GM21619 (cell line): ENCODE measurements at regions not wholly inside any gene's neighbourhood (a gene's known extent, or its start where the extent isn't known, plus 50 kb on each side); places are given as distances from the start of the nearest gene placed in this dataset.

Source experiments
- ATAC-seq: cut with Tn5 transposase; IDR thresholded peaks from one replicate; pipeline ENCODE4 v1.9.1; 2021; ENCODE audit not compliant: unreplicated experiment

- no peak for ATAC-seq
Measured at GRCh38 chr12:86838260-86838659, 582.1 kb upstream of the MGAT4C start.

DNA sequence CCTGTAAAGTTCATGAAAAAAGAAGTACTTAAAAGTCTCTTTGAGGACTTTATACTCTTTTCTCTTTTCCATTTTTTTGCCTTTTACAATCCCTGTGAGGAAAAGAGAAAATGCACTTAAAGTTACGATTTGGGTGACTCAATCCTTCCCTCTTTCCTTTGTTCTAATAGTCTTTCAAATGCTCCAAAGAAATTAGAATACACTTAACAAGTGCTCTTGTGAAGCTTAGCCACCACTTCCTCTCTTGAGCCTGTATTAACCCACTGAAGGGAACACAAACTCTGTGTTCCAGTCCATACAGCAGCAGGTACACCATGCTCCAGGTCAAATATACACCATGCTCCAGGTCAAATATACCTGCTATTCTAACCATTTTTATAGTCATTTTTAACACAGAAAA lies 581.1 kb upstream of the MGAT4C start:
- no peak for ATAC-seq

GRCh38 chr12:86834217-86834616 lies 578.0 kb upstream of the MGAT4C start:
- no peak for ATAC-seq

- no peak for ATAC-seq
Measured at GRCh38 chr12:86827409-86827808, 571.2 kb upstream of the MGAT4C start.

DNA sequence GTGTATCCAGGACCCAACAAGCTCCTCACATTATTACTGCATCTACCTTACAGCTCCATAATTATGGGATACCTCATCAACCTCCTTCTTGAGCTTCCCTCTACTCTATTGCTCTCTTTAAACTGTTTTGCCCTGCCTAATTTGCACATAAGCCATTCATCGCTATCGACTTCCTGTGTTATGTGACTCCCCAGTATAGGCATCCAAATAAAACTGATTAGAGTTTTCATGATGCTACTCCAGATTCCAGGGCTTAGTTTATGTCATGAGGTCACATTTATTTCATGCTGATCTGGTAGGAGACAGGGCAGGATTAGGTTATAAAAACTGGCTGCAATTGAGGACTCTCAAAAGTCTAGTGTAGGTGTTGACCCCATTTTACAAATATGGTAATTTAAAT lies 569.9 kb upstream of the MGAT4C start:
- ATAC-seq = no peak

DNA sequence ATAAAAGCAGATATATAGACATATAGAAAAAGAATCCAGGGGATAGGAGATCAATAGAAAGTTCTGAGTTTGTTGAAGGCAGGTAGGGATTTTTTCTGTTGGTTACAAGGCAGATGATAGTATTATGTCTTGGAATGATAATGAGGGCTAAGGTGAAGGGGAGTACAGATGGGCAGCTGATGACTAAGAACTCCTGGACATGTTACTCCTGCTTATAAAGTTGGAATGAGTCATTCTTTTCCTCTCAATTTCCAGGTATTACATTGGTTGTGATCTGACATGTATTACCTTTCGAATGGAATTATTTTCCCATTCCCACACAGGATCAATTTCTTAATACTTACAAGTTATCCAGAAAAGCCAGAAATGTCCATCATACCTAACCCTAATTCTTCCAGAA lies 545.2 kb upstream of the MGAT4C start:
- no peak for ATAC-seq

GRCh38 chr12:86799616-86800015 lies 543.4 kb upstream of the MGAT4C start:
- no peak for ATAC-seq

- ATAC-seq = no peak
Measured at GRCh38 chr12:86796550-86796949, 540.4 kb upstream of the MGAT4C start.

DNA sequence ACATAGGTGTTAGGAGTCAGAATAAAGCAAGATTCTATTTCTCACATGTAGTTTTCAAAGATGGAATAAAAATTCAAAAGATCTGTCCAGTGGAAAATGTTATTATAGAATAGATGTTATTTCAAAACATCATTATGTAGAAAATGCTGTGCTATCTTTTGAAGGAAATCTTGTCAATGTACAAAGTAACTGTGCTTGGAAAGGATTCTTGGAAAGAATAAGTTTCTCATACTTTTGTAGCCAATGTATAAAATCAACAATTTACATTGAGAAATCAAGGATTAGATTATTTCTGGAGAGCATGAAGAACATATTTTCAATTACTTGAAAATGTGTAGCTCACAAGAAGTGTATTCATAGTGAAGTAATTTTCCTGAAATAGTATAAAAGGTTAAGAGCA lies 532.5 kb upstream of the MGAT4C start:
- no peak for ATAC-seq

DNA sequence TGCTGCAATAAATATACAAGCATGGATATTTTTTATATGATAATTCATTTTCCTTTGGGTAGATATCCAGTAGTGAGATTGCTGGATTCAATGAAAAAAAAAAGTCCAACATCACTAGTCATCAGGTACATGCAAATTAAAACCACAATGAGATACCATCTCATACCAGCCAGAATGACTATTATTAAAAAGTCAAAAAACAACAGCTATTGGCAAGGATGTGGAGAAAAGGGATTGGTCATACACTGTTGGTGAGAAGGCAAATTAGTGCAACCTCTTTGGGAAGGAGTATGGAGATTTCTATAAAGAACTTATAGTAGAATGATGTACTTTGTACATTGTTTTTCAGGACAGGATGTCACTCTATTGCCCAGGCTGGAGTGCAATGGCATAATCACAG lies 531.2 kb upstream of the MGAT4C start:
- ATAC-seq = no peak

GRCh38 chr12:86777325-86777724 lies 521.1 kb upstream of the MGAT4C start:
- ATAC-seq = no peak

- no peak for ATAC-seq
Measured at GRCh38 chr12:86774841-86775388, 518.7 kb upstream of the MGAT4C start.

GRCh38 chr12:86772696-86773095 lies 516.5 kb upstream of the MGAT4C start:
- ATAC-seq = no peak

DNA sequence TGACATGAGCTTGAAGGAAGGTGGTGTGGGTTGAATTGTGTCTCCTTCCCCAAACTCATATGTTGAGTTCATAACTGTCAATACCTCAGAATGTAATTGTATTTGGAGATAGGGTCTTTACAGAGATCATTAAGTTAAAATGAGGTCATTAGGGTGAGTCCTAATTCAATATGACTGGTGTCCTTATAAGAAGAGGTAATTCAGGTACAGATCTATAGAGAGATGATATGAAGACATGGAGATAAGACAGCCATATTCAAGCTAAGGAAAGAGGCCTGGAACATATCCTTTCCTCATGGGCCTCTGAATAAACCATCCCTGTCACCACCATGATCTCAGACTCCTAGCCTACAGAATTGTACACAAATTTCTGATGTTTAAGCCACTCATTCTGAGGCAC lies 514.7 kb upstream of the MGAT4C start:
- ATAC-seq = no peak

- ATAC-seq = no peak
Measured at GRCh38 chr12:86748894-86749293, 492.7 kb upstream of the MGAT4C start.

DNA sequence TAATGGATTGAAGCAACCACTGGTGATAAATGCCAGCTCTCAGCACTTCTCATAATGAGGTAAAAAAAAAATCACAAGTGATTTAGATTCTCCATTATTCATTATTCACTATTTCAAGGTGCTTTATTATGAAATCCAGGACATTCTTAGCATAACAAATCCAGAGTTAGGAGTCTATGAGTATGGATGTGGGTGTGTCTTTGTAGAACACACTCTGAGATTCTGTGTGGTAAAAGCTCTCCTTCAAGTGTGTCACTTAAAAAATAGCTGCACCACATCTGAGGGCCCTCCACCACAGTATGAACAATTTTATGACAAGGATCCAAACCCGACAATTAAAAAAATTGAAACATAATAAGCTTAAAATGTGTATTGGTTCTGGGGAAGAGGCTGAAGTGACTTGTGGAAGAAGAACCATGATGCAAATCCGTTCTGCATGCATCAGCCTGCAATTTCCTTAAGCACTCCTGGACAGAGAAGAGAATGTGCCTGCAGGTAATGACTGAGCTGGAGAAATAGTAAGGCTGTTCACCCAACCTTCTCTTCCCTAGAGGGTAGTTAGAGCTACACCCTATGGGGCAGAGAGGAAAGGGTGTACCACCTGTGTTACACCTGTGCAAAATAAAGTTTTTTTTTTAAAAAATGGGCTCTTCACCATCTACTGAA lies 488.5 kb upstream of the MGAT4C start:
- ATAC-seq = no peak

- ATAC-seq = no peak
Measured at GRCh38 chr12:86743875-86744536, 487.8 kb upstream of the MGAT4C start.

GRCh38 chr12:86741531-86741930 lies 485.3 kb upstream of the MGAT4C start:
- no peak for ATAC-seq

DNA sequence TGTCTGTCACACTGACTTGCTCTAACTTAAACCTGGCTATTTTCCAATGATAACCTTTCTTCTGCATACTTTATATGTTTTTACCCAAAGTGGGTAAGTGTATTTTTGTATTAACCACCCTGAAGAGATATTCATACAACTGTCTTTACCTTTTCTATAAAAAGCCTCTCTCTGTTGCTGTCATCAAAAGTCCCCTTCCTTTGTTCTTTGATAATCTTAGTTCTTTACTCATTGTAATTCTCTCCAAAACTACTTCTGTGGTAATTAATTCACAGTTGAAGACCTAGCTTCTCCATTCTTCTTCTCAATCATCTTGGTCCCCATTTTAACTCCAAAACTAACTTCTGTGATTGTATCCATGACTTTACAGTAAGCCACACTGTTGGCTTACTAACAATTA lies 479.7 kb upstream of the MGAT4C start:
- no peak for ATAC-seq

DNA sequence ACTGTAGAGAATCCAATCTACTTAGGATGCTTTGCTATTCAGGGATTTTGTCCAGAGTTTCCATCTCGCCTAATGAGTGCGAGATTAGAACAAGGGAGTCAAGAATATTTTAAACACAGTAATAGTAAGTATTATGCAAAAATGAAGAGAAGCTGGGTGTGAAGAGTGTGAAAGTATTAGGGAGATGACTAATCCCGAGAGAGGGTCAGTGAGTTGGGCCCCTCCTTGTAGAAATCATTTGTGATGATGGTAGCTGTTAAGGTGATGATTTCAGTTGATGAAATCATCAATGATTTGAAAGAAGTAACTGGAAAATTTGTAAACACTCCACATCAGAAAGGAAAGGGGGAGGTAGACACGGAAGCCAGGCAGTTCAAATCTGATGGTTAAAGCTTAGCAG lies 478.9 kb upstream of the MGAT4C start:
- no peak for ATAC-seq

DNA sequence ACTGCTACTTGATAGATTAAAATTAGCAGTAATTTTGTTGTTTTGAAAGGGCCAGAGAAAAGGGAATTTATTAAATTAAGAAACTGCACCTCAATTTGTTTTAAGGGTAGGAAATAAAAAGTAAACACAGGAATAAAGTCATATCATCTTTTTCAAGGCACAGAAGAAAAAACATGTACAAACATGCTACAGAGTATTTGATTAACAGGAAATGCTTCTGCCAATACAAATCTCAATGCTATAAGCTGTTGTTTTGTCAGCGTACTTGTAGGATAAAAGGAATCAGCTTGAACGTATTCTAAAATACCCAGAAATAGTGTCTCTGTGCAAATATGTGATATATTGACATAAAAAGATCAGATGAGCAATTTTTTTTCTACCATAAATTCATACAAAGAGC lies 474.0 kb upstream of the MGAT4C start:
- no peak for ATAC-seq

DNA sequence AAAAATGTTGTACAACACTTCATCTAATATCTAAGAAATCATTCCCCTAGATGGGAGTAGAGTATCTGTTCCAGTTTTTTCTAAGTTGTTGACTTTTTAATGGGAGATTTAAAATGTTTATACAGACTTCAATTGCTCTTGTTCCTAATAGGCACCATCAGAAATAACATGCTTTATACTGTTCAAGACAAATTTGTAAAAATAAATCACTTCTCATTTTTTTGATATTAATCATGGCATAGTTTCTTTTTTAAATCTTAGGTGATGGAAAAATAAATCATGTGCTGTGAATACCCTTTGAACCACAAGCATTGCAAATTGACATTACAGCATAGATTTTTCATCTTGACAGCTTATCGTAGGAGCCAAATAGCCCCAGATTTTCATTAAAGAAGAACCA lies 473.5 kb upstream of the MGAT4C start:
- no peak for ATAC-seq

DNA sequence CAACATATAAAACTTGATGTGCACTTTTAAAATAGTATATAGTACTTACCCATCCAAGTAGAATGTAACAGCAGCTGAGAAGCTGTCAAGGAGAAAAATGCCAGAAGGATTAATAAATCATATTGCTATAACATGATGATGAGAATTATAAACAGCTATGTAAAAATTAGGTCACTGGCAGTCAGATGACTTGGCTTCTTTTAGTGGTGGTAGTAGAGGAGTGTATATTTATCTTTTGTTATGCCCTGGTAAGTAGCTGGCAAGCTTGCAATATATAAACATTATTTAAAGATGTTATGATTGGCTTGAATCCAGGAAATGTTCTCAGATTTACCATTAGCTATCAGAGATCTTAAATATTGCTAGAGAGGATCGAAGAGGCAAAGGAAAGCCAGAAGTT lies 471.0 kb upstream of the MGAT4C start:
- ATAC-seq = no peak
